ENCODE measurements at regions not wholly inside any gene's neighbourhood (a gene's known extent, or its start where the extent isn't known, plus 50 kb on each side); places are given as distances from the start of the nearest gene placed in this dataset.

DNA sequence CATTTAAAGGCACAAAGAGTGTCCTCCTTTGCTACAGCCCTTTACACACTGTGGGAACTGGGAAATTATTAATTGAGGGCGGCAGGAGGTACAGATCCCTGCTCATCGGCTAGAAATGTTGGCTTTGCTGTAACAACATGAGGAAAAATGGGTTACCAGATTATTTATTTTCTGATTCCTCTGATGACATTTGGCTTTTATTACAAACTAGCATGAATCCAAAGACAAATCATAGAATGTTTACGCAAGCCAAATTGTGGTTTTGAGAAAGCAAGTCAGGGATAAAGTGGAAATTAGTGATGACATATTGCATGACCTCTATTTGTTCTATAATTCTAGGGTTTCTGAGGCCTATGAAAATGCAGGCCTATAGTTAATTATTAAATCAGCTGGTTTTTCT is 126.1 kb upstream of the TMEM196 start:
- CTCF ChIA-PET (ENCODE audit: low intra/inter-chr PET ratio, low total read pairs): no interaction called here
- no peaks in the 10 kb centered on the region for H3K36me3 ChIP-seq (replicated peaks in 1 of 2; ENCODE audit: control insufficient read depth in 1 of 2, insufficient read depth in 2 of 2, low read length in 2 of 2)
- no peak for ATAC-seq
- no peak overlapping the region for H3K9ac ChIP-seq (ENCODE audit: insufficient read depth, low read depth, low read length)
- TF ChIP-seq, protein P1, sequence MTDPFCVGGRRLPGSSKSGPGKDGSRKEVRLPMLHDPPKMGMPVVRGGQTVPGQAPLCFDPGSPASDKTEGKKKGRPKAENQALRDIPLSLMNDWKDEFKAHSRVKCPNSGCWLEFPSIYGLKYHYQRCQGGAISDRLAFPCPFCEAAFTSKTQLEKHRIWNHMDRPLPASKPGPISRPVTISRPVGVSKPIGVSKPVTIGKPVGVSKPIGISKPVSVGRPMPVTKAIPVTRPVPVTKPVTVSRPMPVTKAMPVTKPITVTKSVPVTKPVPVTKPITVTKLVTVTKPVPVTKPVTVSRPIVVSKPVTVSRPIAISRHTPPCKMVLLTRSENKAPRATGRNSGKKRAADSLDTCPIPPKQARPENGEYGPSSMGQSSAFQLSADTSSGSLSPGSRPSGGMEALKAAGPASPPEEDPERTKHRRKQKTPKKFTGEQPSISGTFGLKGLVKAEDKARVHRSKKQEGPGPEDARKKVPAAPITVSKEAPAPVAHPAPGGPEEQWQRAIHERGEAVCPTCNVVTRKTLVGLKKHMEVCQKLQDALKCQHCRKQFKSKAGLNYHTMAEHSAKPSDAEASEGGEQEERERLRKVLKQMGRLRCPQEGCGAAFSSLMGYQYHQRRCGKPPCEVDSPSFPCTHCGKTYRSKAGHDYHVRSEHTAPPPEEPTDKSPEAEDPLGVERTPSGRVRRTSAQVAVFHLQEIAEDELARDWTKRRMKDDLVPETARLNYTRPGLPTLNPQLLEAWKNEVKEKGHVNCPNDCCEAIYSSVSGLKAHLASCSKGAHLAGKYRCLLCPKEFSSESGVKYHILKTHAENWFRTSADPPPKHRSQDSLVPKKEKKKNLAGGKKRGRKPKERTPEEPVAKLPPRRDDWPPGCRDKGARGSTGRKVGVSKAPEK (CRISPR knock-in tag; IDR thresholded peaks at IDR 0.05; ENCODE audit: borderline replicate concordance): no peak
- TF ChIP-seq, protein P2, sequence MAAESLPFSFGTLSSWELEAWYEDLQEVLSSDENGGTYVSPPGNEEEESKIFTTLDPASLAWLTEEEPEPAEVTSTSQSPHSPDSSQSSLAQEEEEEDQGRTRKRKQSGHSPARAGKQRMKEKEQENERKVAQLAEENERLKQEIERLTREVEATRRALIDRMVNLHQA (CRISPR knock-in tag; IDR thresholded peaks at IDR 0.05): no peak
- TF ChIP-seq FOXA3 (CRISPR knock-in tag; IDR thresholded peaks at IDR 0.05) (no peak), CHCHD3 (CRISPR knock-in tag; IDR thresholded peaks at IDR 0.05) (no peak), RBFOX2 (IDR thresholded peaks at IDR 0.05; ENCODE audit: low read depth, low read length) (no peak), MXI1 (IDR thresholded peaks at IDR 0.05; ENCODE audit: borderline replicate concordance, low read depth, low read length) (no peak), ZNF570 (CRISPR knock-in tag; IDR thresholded peaks at IDR 0.05; ENCODE audit: borderline replicate concordance) (no peak), ZNF841 (CRISPR knock-in tag; IDR thresholded peaks at IDR 0.05; ENCODE audit: borderline replicate concordance) (no peak), KDM3A (CRISPR knock-in tag; IDR thresholded peaks at IDR 0.05; ENCODE audit: low read depth) (no peak), ESRRA (CRISPR knock-in tag; IDR thresholded peaks at IDR 0.05; ENCODE audit: low read depth) (no peak), SRF (IDR thresholded peaks at IDR 0.05; ENCODE audit: low read depth, low read length) (no peak)
- TF ChIP-seq, protein P3, sequence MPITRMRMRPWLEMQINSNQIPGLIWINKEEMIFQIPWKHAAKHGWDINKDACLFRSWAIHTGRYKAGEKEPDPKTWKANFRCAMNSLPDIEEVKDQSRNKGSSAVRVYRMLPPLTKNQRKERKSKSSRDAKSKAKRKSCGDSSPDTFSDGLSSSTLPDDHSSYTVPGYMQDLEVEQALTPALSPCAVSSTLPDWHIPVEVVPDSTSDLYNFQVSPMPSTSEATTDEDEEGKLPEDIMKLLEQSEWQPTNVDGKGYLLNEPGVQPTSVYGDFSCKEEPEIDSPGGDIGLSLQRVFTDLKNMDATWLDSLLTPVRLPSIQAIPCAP (CRISPR knock-in tag; IDR thresholded peaks at IDR 0.05; ENCODE audit: low read depth): no peak
- TF ChIP-seq, protein P4, sequence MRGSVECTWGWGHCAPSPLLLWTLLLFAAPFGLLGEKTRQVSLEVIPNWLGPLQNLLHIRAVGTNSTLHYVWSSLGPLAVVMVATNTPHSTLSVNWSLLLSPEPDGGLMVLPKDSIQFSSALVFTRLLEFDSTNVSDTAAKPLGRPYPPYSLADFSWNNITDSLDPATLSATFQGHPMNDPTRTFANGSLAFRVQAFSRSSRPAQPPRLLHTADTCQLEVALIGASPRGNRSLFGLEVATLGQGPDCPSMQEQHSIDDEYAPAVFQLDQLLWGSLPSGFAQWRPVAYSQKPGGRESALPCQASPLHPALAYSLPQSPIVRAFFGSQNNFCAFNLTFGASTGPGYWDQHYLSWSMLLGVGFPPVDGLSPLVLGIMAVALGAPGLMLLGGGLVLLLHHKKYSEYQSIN (CRISPR knock-in tag; IDR thresholded peaks at IDR 0.05; ENCODE audit: borderline replicate concordance): no peak
- TF ChIP-seq, protein P5, sequence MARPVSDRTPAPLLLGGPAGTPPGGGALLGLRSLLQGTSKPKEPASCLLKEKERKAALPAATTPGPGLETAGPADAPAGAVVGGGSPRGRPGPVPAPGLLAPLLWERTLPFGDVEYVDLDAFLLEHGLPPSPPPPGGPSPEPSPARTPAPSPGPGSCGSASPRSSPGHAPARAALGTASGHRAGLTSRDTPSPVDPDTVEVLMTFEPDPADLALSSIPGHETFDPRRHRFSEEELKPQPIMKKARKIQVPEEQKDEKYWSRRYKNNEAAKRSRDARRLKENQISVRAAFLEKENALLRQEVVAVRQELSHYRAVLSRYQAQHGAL (CRISPR knock-in tag; IDR thresholded peaks at IDR 0.05; ENCODE audit: not compliant biosample characterization): no peak
- TF ChIP-seq, protein P6, sequence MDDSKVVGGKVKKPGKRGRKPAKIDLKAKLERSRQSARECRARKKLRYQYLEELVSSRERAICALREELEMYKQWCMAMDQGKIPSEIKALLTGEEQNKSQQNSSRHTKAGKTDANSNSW (CRISPR knock-in tag; IDR thresholded peaks at IDR 0.05; ENCODE audit: borderline replicate concordance): no peak
- TF ChIP-seq, protein P7, sequence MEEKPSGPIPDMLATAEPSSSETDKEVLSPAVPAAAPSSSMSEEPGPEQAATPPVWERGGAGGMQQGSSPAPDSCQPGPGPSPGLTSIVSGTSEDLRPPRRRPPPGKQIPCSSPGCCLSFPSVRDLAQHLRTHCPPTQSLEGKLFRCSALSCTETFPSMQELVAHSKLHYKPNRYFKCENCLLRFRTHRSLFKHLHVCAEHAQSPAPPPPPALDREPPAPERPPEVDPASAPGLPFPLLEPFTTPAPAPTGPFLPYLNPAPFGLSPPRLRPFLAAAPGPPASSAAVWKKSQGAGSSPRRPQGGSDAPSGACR (CRISPR knock-in tag; IDR thresholded peaks at IDR 0.05): no peak
- TF ChIP-seq, protein P8, sequence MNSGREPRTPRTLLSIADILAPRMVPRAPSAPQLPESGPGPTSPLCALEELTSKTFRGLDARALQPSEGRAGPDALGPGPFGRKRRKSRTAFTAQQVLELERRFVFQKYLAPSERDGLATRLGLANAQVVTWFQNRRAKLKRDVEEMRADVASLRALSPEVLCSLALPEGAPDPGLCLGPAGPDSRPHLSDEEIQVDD (CRISPR knock-in tag; IDR thresholded peaks at IDR 0.05; ENCODE audit: borderline replicate concordance): no peak
- no peak for FAIRE-seq
- no TSS peak for BruUV-seq (replicated peaks)
- H3K4me1 ChIP-seq (ENCODE audit: insufficient read depth, low read length): no peaks in the 10 kb centered on the region
- DNase-seq (ENCODE audit: low spot score): no peak
- in situ Hi-C loops (cut with HindIII; ENCODE audit: extremely low pct_ligation_motif_present, low pct_unique_long_range_greater_than_20kb): no loop called here
- no peak overlapping the region for H2AFZ ChIP-seq (ENCODE audit: low read length)
- no peaks in the 10 kb centered on the region for H3K79me2 ChIP-seq (ENCODE audit: insufficient read depth, low read length)
- H3K9me3 ChIP-seq (ENCODE audit: low read length): peaks cover 21% of the 10 kb centered on the region
- 4% methylated on average over 3 of the region's 3 CpGs for WGBS (ENCODE audit: low lambda C conversion rate)
- H3K4me3 ChIP-seq (replicated peaks in 1 of 3; ENCODE audit: insufficient read depth in 1 of 3, low read depth in 2 of 3, low read length in 3 of 3): no peak overlapping the region
- POLR2A ChIA-PET: no interaction called here
- H3K27ac ChIP-seq (ENCODE audit: extremely low read length, insufficient read depth, low read length): no peak overlapping the region
- no peaks in the 10 kb centered on the region for H3K27me3 ChIP-seq (ENCODE audit: control insufficient read depth in 1 of 2, insufficient read depth in 2 of 2, low read length in 2 of 2)
- intact Hi-C loops (cut with micrococcal nuclease; ENCODE audit: unreplicated experiment): no loop called here
- H3K4me2 ChIP-seq (ENCODE audit: low read depth, low read length): no peak overlapping the region
- H4K20me1 ChIP-seq (ENCODE audit: insufficient read depth, low read length): no peaks in the 10 kb centered on the region

Measured in HepG2 (cell line).